Adipocyte (in vitro differentiated cells): ENCODE measurements at regions not wholly inside any gene's neighbourhood (a gene's known extent, or its start where the extent isn't known, plus 50 kb on each side); places are given as distances from the start of the nearest gene placed in this dataset.

Experiments used
- DNase-seq: peaks from one replicate; pipeline ENCODE4 v3.0.0-alpha.2; 2015; ENCODE audit warnings: low read depth
- H3K27me3 ChIP-seq: replicated peaks from 2 replicates; pipeline ENCODE4 v1.7.0; 2013; ENCODE audit warnings: mild to moderate bottlenecking, low read length, moderate library complexity; ENCODE audit not compliant: control insufficient read depth, insufficient read depth
- H3K36me3 ChIP-seq: 2 replicates; pipeline ENCODE4 v1.7.0; 2013; ENCODE audit warnings: low read length, mild to moderate bottlenecking, moderate library complexity; ENCODE audit not compliant: control insufficient read depth, insufficient read depth, severe bottlenecking
- H3K4me1 ChIP-seq: 2 replicates; pipeline ENCODE4 v1.7.0; 2013; ENCODE audit warnings: mild to moderate bottlenecking, low read length, moderate library complexity; ENCODE audit not compliant: control insufficient read depth, insufficient read depth
- H3K4me3 ChIP-seq: 2 replicates; pipeline ENCODE4 v1.7.0; 2013; ENCODE audit warnings: mild to moderate bottlenecking, low read length, moderate library complexity
- H3K9ac ChIP-seq: 2 replicates; pipeline ENCODE4 v1.7.0; 2013; ENCODE audit warnings: mild to moderate bottlenecking, low read length, moderate library complexity
- H3K9me3 ChIP-seq: 2 replicates; pipeline ENCODE4 v1.7.0; 2013; ENCODE audit warnings: mild to moderate bottlenecking, low read length, moderate library complexity; ENCODE audit not compliant: control insufficient read depth

- H3K4me3 ChIP-seq, result no peak overlapping the region
- H3K4me1 ChIP-seq, result no peaks in the 10 kb centered on the region
- no peaks in the 10 kb centered on the region for H3K27me3 ChIP-seq
- no peak for DNase-seq
- H3K36me3 ChIP-seq, result no peaks in the 10 kb centered on the region
- H3K9me3 ChIP-seq, result peaks cover 11% of the 10 kb centered on the region
- no peak overlapping the region for H3K9ac ChIP-seq
These were observed 78.9 kb upstream of the FMR1 start for GRCh38 chrX:147832707-147833348.

GRCh38 chrX:147838465-147839131 lies 73.1 kb upstream of the FMR1 start:
- Histone ChIP-seq H3K4me3 (no peak overlapping the region), H3K36me3 (no peaks in the 10 kb centered on the region), H3K4me1 (no peaks in the 10 kb centered on the region), H3K27me3 (no peaks in the 10 kb centered on the region), H3K9me3 (no peaks in the 10 kb centered on the region), H3K9ac (no peak overlapping the region)
- peak; percentile 4 for DNase-seq

- no peak for DNase-seq
- H3K36me3 ChIP-seq, result no peaks in the 10 kb centered on the region
- H3K4me1 ChIP-seq, result no peaks in the 10 kb centered on the region
- no peaks in the 10 kb centered on the region for H3K27me3 ChIP-seq
- no peaks in the 10 kb centered on the region for H3K9me3 ChIP-seq
- H3K9ac ChIP-seq, result no peak overlapping the region
- no peak overlapping the region for H3K4me3 ChIP-seq
These were observed 65.0 kb upstream of the FMR1 start for GRCh38 chrX:147846676-147847075.

- DNase-seq, result no peak
- Histone ChIP-seq H3K4me3 (no peak overlapping the region), H3K4me1 (no peaks in the 10 kb centered on the region), H3K9me3 (no peaks in the 10 kb centered on the region), H3K36me3 (no peaks in the 10 kb centered on the region), H3K9ac (no peak overlapping the region), H3K27me3 (no peaks in the 10 kb centered on the region)
These were observed 63.7 kb upstream of the FMR1 start for GRCh38 chrX:147847999-147848398.

- Histone ChIP-seq H3K27me3 (no peaks in the 10 kb centered on the region), H3K9me3 (no peaks in the 10 kb centered on the region), H3K4me1 (no peaks in the 10 kb centered on the region), H3K4me3 (no peak overlapping the region), H3K36me3 (no peaks in the 10 kb centered on the region), H3K9ac (no peak overlapping the region)
- DNase-seq, result no peak
These were observed 62.9 kb upstream of the FMR1 start for GRCh38 chrX:147848543-147849443.

GRCh38 chrX:147850875-147851274 lies 60.8 kb upstream of the FMR1 start:
- Histone ChIP-seq H3K9me3 (peaks cover 1% of the 10 kb centered on the region), H3K9ac (no peak overlapping the region), H3K27me3 (no peaks in the 10 kb centered on the region), H3K4me1 (no peaks in the 10 kb centered on the region), H3K36me3 (no peaks in the 10 kb centered on the region), H3K4me3 (no peak overlapping the region)
- DNase-seq, result no peak

GRCh38 chrX:147853701-147854100 lies 58.0 kb upstream of the FMR1 start:
- Histone ChIP-seq H3K4me1 (no peaks in the 10 kb centered on the region), H3K36me3 (no peaks in the 10 kb centered on the region), H3K9ac (no peak overlapping the region), H3K4me3 (no peak overlapping the region), H3K27me3 (no peaks in the 10 kb centered on the region), H3K9me3 (peaks cover 5% of the 10 kb centered on the region)
- DNase-seq, result no peak

- H3K27me3 ChIP-seq, result no peaks in the 10 kb centered on the region
- no peaks in the 10 kb centered on the region for H3K4me1 ChIP-seq
- DNase-seq, result no peak
- H3K9ac ChIP-seq, result no peak overlapping the region
- H3K9me3 ChIP-seq, result peaks cover 5% of the 10 kb centered on the region
- H3K4me3 ChIP-seq, result no peak overlapping the region
- H3K36me3 ChIP-seq, result no peaks in the 10 kb centered on the region
These were observed 52.1 kb upstream of the FMR1 start for GRCh38 chrX:147859666-147860065.
